ENCODE measurements at regions not wholly inside any gene's neighbourhood (a gene's known extent, or its start where the extent isn't known, plus 50 kb on each side); places are given as distances from the start of the nearest gene placed in this dataset.
"Not testable (repeated sequence)": the region's sequence is repeated elsewhere in the genome, so short reads cannot be mapped to it uniquely, and the experiment has no call there.

- TF ChIP-seq, protein P1, sequence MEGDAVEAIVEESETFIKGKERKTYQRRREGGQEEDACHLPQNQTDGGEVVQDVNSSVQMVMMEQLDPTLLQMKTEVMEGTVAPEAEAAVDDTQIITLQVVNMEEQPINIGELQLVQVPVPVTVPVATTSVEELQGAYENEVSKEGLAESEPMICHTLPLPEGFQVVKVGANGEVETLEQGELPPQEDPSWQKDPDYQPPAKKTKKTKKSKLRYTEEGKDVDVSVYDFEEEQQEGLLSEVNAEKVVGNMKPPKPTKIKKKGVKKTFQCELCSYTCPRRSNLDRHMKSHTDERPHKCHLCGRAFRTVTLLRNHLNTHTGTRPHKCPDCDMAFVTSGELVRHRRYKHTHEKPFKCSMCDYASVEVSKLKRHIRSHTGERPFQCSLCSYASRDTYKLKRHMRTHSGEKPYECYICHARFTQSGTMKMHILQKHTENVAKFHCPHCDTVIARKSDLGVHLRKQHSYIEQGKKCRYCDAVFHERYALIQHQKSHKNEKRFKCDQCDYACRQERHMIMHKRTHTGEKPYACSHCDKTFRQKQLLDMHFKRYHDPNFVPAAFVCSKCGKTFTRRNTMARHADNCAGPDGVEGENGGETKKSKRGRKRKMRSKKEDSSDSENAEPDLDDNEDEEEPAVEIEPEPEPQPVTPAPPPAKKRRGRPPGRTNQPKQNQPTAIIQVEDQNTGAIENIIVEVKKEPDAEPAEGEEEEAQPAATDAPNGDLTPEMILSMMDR (IDR thresholded peaks at IDR 0.05; ENCODE audit: low read depth, low read length) = no peak
- H3K4me3 ChIP-seq (ENCODE audit: low read depth, low read length) = no peak overlapping the region
Observed at GRCh38 chrX:5306654-5307121, 922.0 kb downstream of the NLGN4X start.

DNA sequence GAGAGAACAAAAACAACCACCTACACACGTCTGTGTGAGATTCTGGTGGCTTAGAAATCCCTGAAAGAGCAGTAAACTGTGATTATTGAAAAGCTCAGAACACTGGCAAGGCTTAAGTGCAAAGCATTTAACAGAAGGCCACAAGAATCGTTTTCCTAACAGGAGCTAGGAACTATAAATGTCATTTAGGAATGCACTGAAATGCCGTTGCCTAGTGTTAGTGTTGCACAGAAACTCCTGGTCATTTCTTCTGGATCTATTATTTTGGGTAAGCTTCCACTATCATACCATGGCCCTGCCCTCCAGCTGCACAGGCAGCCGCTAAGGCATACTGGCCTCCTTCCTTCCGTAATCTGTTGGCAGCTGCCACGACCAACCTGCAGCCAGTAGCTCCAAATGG lies 923.2 kb downstream of the NLGN4X start:
- TF ChIP-seq, protein P1 (IDR thresholded peaks at IDR 0.05; ENCODE audit: low read depth, low read length) = no peak
- H3K4me3 ChIP-seq (ENCODE audit: low read depth, low read length) = no peak overlapping the region

DNA sequence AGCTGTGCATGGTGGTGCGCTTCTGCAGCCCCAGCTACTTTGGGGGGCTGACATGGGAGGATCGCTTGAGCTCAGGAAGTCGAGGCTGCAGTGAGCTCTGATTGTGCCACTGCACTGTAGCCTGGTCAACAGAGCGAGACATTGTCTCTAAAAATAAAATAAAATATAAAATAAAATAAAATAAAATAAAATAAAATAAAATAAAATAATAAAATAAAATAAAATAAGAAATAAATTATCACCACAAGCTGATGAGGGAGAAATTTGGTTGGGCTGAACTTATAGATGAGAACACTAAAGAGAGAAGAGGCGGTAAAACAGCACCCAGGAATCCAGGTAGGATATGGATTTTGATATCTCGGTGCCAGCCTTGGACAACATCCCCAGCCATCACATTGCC lies 933.7 kb downstream of the NLGN4X start:
- TF ChIP-seq, protein P1 (IDR thresholded peaks at IDR 0.05; ENCODE audit: low read depth, low read length) = no peak
- H3K4me3 ChIP-seq (ENCODE audit: low read depth, low read length) = no peak overlapping the region

DNA sequence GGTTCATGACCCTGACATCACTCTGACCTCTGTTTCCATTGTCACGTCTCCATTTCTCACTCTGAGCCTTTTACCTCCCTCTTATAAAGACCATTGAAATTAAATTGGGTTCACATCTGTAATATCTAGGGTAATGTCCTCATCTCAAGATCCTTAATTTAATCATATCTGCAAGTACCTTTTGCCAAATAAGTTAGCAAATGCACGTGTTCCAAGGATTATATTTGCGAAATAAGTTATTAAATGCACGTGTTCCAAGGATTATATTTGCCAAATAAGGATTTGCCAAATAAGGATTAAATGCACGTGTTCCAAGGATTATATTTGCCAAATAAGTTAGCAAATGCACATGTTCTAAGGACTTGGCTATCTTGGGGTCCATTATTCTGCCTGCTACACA lies 938.0 kb downstream of the NLGN4X start:
- TF ChIP-seq, protein P1 (IDR thresholded peaks at IDR 0.05; ENCODE audit: low read depth, low read length) = no peak
- H3K4me3 ChIP-seq (ENCODE audit: low read depth, low read length) = no peak overlapping the region

DNA sequence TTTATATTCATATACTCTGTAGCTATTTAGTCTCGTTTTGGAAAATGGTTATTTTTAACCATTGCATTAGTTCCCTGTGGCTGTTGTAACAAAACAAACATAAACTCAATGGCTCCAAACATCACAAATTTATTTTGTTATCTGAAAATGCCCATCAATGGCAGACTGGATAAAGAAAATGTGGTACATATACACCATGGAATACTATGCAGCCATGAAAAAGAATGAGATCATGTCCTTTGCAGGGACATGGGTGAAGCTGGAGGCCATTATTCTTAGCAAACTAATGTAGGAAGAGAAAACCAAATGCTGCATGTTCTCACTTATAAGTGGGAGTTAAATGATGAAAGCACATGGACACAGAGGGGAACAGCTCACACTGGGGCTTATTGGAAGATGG lies 938.7 kb downstream of the NLGN4X start:
- not testable (repeated sequence) for H3K4me3 ChIP-seq (ENCODE audit: low read depth, low read length)

GRCh38 chrX:5278908-5279307 lies 949.8 kb downstream of the NLGN4X start:
- TF ChIP-seq, protein P1 (IDR thresholded peaks at IDR 0.05; ENCODE audit: low read depth, low read length) = no peak

GRCh38 chrX:5265324-5265850 lies 963.3 kb downstream of the NLGN4X start:
- TF ChIP-seq, protein P1 (IDR thresholded peaks at IDR 0.05; ENCODE audit: low read depth, low read length) = no peak
- H3K4me3 ChIP-seq (ENCODE audit: low read depth, low read length) = no peak overlapping the region

More at GRCh38 chrX:5278908-5279307, 949.8 kb downstream of the NLGN4X start:
- no peak overlapping the region for H3K4me3 ChIP-seq (ENCODE audit: low read depth, low read length)

DNA sequence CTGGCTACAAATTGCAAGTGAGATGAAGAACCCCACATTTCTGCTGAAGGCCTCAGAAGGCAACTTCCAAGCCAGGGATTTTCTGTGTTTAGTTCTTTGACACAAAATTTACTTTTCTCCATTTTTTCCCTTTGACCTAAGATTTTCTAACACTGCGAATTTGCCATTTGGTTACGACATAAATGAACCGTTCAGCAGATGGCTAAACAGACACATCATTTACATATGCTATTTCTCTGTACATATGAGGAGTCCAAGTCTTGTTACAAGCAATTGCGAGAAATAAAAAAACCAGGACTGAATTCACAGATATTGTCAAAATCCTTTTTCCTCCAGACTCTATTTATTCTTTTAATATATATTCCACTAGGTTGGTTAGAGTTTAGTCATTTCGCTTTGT lies 978.6 kb downstream of the NLGN4X start:
- H3K4me3 ChIP-seq (ENCODE audit: low read depth, low read length) = no peak overlapping the region
- TF ChIP-seq, protein P1 (IDR thresholded peaks at IDR 0.05; ENCODE audit: low read depth, low read length) = no peak

Data from WI38 (cell line).